NCI-H748 (cell line): ENCODE measurements at regions not wholly inside any gene's neighbourhood (a gene's known extent, or its start where the extent isn't known, plus 50 kb on each side); places are given as distances from the start of the nearest gene placed in this dataset.

ENCODE experiments used
- DNase-seq: peaks from one replicate; lab custom pipeline; 2025; ENCODE audit not compliant: unreplicated experiment; lab: John Stamatoyannopoulos, UW

- DNase-seq = no peak
Observed at GRCh38 chr4:112994732-112995464, 54.6 kb upstream of the ANK2 start.
